GM23338 (cell line): ENCODE measurements at regions not wholly inside any gene's neighbourhood (a gene's known extent, or its start where the extent isn't known, plus 50 kb on each side); places are given as distances from the start of the nearest gene placed in this dataset.
A peak's percentile ranks its signal among the peaks of the same experiment; 100 is the strongest.

Experiments used
- ATAC-seq: fragments of 200-7000 bp; cut with Tn5 transposase; 3 replicates; pipeline ENCODE4 v1.9.1; 2020
- DNase-seq: peaks from one replicate; pipeline ENCODE4 v3.0.0-alpha.2; 2015; ENCODE audit warnings: low spot score
- H2AFZ ChIP-seq: fragments of 200-600 bp; sonication (generic); 2 replicates; pipeline ENCODE4 v1.8.0; 2016; ENCODE audit warnings: antibody characterized with exemption, mild to moderate bottlenecking, moderate library complexity
- H3F3A ChIP-seq: fragments of 200-600 bp; sonication (generic); replicated peaks from 2 replicates; pipeline ENCODE4 v1.8.0; 2017; ENCODE audit warnings: antibody characterized with exemption, mixed run types, low read depth
- H3K27ac ChIP-seq: fragments of 200-600 bp; sonication (generic); 2 replicates; pipeline ENCODE4 v1.6.1; 2016; ENCODE audit warnings: low read depth
- H3K27me3 ChIP-seq: fragments of 200-600 bp; sonication (generic); 2 replicates; pipeline ENCODE4 v1.8.0; 2016; ENCODE audit warnings: mild to moderate bottlenecking, mixed run types, moderate library complexity; ENCODE audit not compliant: insufficient read depth
- H3K36me3 ChIP-seq: fragments of 200-600 bp; sonication (generic); 2 replicates; pipeline ENCODE4 v1.8.0; 2016; ENCODE audit warnings: mild to moderate bottlenecking; ENCODE audit not compliant: insufficient read depth
- H3K4me1 ChIP-seq: fragments of 200-600 bp; sonication (generic); 2 replicates; pipeline ENCODE4 v1.8.0; 2016; ENCODE audit warnings: mild to moderate bottlenecking, moderate library complexity; ENCODE audit not compliant: insufficient read depth
- H3K4me2 ChIP-seq: fragments of 200-600 bp; sonication (generic); 2 replicates; pipeline ENCODE4 v1.7.1; 2017; ENCODE audit warnings: mixed run types
- H3K4me3 ChIP-seq: fragments of 200-600 bp; sonication (generic); 2 replicates; pipeline ENCODE4 v1.6.1; 2016; ENCODE audit warnings: mixed run types
- H3K79me2 ChIP-seq: fragments of 200-600 bp; sonication (generic); replicated peaks from 2 replicates; pipeline ENCODE4 v1.8.0; 2017; ENCODE audit warnings: mild to moderate bottlenecking; ENCODE audit not compliant: insufficient read depth
- H3K9me2 ChIP-seq: fragments of 200-600 bp; sonication (generic); 2 replicates; pipeline ENCODE4 v1.8.0; 2017; ENCODE audit not compliant: insufficient read depth
- H4K20me1 ChIP-seq: fragments of 200-600 bp; sonication (generic); replicated peaks from 2 replicates; pipeline ENCODE4 v1.8.0; 2017; ENCODE audit warnings: mild to moderate bottlenecking; ENCODE audit not compliant: insufficient read depth
- H3K27ac Mint-ChIP-seq: 2 replicates; pipeline ENCODE4 v1.8.0; 2020; ENCODE audit warnings: inconsistent platforms, mild to moderate bottlenecking, moderate library complexity, mixed read lengths
- H3K27me3 Mint-ChIP-seq: 3 replicates; pipeline ENCODE4 v1.8.0; 2022; ENCODE audit warnings: low read depth, mild to moderate bottlenecking, moderate library complexity, mixed read lengths, inconsistent platforms; ENCODE audit not compliant: insufficient read depth, poor library complexity
- H3K36me3 Mint-ChIP-seq: 3 replicates; pipeline ENCODE4 v1.8.0; 2021; ENCODE audit warnings: low read depth, mild to moderate bottlenecking, inconsistent platforms, moderate library complexity, mixed read lengths
- H3K4me1 Mint-ChIP-seq: 3 replicates; pipeline ENCODE4 v1.8.0; 2020; ENCODE audit warnings: mild to moderate bottlenecking, inconsistent platforms, mixed read lengths
- H3K4me3 Mint-ChIP-seq: 3 replicates; pipeline ENCODE4 v1.8.0; 2021; ENCODE audit warnings: moderate library complexity, mild to moderate bottlenecking, inconsistent platforms, mixed read lengths
- H3K9me3 Mint-ChIP-seq: 3 replicates; pipeline ENCODE4 v1.8.0; 2020; ENCODE audit warnings: moderate library complexity, mild to moderate bottlenecking, inconsistent platforms, mixed read lengths
- CREB1 ChIP-seq: fragments of 250-450 bp; sonication (Bioruptor Pico); IDR thresholded peaks from 2 replicates; pipeline ENCODE4 v1.5.0; 2020; ENCODE audit warnings: low read depth, mild to moderate bottlenecking, moderate library complexity
- EZH2phosphoT487 ChIP-seq: fragments of 200-600 bp; sonication (generic); IDR thresholded peaks from one replicate; pipeline ENCODE4 v1.8.1; 2018; ENCODE audit warnings: antibody characterized with exemption; ENCODE audit not compliant: unreplicated experiment
- STAT1 ChIP-seq: IDR thresholded peaks from one replicate; pipeline ENCODE4 v1.6.1; 2016; ENCODE audit warnings: antibody characterized with exemption; ENCODE audit not compliant: unreplicated experiment
- ZNF331 ChIP-seq: fragments of 250-450 bp; sonication (Bioruptor Pico); IDR thresholded peaks from 2 replicates; pipeline ENCODE4 v1.5.0; 2020; ENCODE audit warnings: low read depth, mild to moderate bottlenecking, moderate library complexity
- ZNF462 ChIP-seq: fragments of 250-450 bp; sonication (Bioruptor Pico); IDR thresholded peaks from 2 replicates; pipeline ENCODE4 v1.5.0; 2020; ENCODE audit warnings: mild to moderate bottlenecking, moderate library complexity
- TF ChIP-seq, protein P1 (sequence below): IDR thresholded peaks from one replicate; pipeline ENCODE4 v1.6.1; 2018; ENCODE audit warnings: antibody characterized with exemption; ENCODE audit not compliant: unreplicated experiment

DNA sequence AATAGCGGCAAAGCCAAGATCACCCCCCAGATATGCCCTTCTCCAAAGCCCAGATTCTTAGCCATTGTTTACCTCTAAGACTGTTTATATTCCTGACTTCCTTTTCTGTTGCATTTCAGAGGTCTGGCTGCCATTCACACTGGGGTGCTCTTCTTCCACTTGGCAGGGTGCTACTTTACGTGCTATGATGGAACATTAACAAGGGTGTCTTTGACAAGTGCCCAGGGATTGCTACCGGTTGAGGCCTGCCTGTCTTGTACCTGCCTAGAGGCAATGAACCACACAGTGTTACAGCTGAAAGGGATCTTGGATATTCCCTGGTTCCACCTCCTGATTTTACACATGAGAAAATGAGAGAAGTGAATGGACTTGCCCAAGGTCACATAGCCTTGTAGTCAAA, 352.1 kb upstream of the KIF2A start:
- H3K4me1 Mint-ChIP-seq, result peaks cover 11% of the 10 kb centered on the region
- H3K27me3 Mint-ChIP-seq, result no peaks in the 10 kb centered on the region
- H3K36me3 ChIP-seq, result no peaks in the 10 kb centered on the region
- H3K36me3 Mint-ChIP-seq, result no peaks in the 10 kb centered on the region; the same call in 2 of the 3 replicates
- H3K27ac Mint-ChIP-seq, result no peak overlapping the region
- peaks cover 10% of the 10 kb centered on the region; the same call in 1 of the 2 replicates for H3K9me2 ChIP-seq
- no peak overlapping the region for H3K4me3 Mint-ChIP-seq
- ATAC-seq (peak; percentile 54), DNase-seq (no peak)
- TF ChIP-seq ZNF462 (CRISPR knock-in tag) (no peak), STAT1 (no peak), ZNF331 (CRISPR knock-in tag) (no peak), EZH2phosphoT487 (no peak), CREB1 (CRISPR knock-in tag) (no peak)
- TF ChIP-seq, protein P1, sequence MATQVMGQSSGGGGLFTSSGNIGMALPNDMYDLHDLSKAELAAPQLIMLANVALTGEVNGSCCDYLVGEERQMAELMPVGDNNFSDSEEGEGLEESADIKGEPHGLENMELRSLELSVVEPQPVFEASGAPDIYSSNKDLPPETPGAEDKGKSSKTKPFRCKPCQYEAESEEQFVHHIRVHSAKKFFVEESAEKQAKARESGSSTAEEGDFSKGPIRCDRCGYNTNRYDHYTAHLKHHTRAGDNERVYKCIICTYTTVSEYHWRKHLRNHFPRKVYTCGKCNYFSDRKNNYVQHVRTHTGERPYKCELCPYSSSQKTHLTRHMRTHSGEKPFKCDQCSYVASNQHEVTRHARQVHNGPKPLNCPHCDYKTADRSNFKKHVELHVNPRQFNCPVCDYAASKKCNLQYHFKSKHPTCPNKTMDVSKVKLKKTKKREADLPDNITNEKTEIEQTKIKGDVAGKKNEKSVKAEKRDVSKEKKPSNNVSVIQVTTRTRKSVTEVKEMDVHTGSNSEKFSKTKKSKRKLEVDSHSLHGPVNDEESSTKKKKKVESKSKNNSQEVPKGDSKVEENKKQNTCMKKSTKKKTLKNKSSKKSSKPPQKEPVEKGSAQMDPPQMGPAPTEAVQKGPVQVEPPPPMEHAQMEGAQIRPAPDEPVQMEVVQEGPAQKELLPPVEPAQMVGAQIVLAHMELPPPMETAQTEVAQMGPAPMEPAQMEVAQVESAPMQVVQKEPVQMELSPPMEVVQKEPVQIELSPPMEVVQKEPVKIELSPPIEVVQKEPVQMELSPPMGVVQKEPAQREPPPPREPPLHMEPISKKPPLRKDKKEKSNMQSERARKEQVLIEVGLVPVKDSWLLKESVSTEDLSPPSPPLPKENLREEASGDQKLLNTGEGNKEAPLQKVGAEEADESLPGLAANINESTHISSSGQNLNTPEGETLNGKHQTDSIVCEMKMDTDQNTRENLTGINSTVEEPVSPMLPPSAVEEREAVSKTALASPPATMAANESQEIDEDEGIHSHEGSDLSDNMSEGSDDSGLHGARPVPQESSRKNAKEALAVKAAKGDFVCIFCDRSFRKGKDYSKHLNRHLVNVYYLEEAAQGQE, result no peak
- no peaks in the 10 kb centered on the region for H3K79me2 ChIP-seq
- H3K4me2 ChIP-seq, result no peak overlapping the region
- no peak overlapping the region for H3K4me3 ChIP-seq
- H3K27me3 ChIP-seq, result no peaks in the 10 kb centered on the region
- no peaks in the 10 kb centered on the region; the same call in 2 of the 3 replicates for H3K9me3 Mint-ChIP-seq
- no peak overlapping the region for H2AFZ ChIP-seq
- H3K4me1 ChIP-seq, result peaks cover 5% of the 10 kb centered on the region; the same call in 1 of the 2 replicates
- no peaks in the 10 kb centered on the region for H3F3A ChIP-seq
- H4K20me1 ChIP-seq, result no peaks in the 10 kb centered on the region
- H3K27ac ChIP-seq, result no peak overlapping the region
